Smooth muscle cell (in vitro differentiated cells): ENCODE measurements at regions not wholly inside any gene's neighbourhood (a gene's known extent, or its start where the extent isn't known, plus 50 kb on each side); places are given as distances from the start of the nearest gene placed in this dataset.

Source experiments
- DNase-seq: peaks from one replicate; lab custom pipeline; 2025; ENCODE audit not compliant: unreplicated experiment; lab: John Stamatoyannopoulos, UW
- H2AFZ ChIP-seq: fragments of 200-600 bp; sonication (generic); 2 replicates; pipeline ENCODE4 v1.6.0; 2016; ENCODE audit warnings: antibody characterized with exemption, low read depth, mild to moderate bottlenecking
- H3F3A ChIP-seq: fragments of 200-600 bp; sonication (generic); 2 replicates; pipeline ENCODE4 v1.6.0; 2017; ENCODE audit warnings: antibody characterized with exemption, low read depth
- H3K27ac ChIP-seq: fragments of 200-600 bp; sonication (generic); 2 replicates; pipeline ENCODE4 v1.5.1; 2016; ENCODE audit warnings: low read depth, mild to moderate bottlenecking
- H3K27me3 ChIP-seq: fragments of 200-600 bp; sonication (generic); 2 replicates; pipeline ENCODE4 v1.6.1; 2016; ENCODE audit warnings: low read depth, mild to moderate bottlenecking
- H3K36me3 ChIP-seq: fragments of 200-600 bp; sonication (generic); 2 replicates; pipeline ENCODE4 v1.5.1; 2016; ENCODE audit warnings: low read depth
- H3K4me1 ChIP-seq: fragments of 200-600 bp; sonication (generic); 2 replicates; pipeline ENCODE4 v1.5.1; 2016; ENCODE audit warnings: low read depth
- H3K4me2 ChIP-seq: fragments of 200-600 bp; sonication (generic); 2 replicates; pipeline ENCODE4 v1.6.0; 2016; ENCODE audit warnings: mild to moderate bottlenecking
- H3K4me3 ChIP-seq: fragments of 200-600 bp; sonication (generic); 2 replicates; pipeline ENCODE4 v1.5.1; 2016; ENCODE audit warnings: mild to moderate bottlenecking
- H3K79me2 ChIP-seq: fragments of 200-600 bp; sonication (generic); 2 replicates; pipeline ENCODE4 v1.6.0; 2016; ENCODE audit warnings: low read depth, mild to moderate bottlenecking
- H3K9ac ChIP-seq: fragments of 200-600 bp; sonication (generic); 2 replicates; pipeline ENCODE4 v1.6.0; 2016; ENCODE audit warnings: low read depth
- H3K9me3 ChIP-seq: fragments of 200-600 bp; sonication (generic); replicated peaks from 2 replicates; pipeline ENCODE4 v1.5.1; 2016; ENCODE audit warnings: low read depth
- H4K20me1 ChIP-seq: fragments of 200-600 bp; sonication (generic); 2 replicates; pipeline ENCODE4 v1.6.0; 2016; ENCODE audit warnings: low read depth
- WGBS: methylation state at CpG from one replicate; pipeline ENCODE4 v1.1.7; 2016; ENCODE audit warnings: low lambda C conversion rate; 5-methylcytosine and 5-hydroxymethylcytosine counted together
- TF ChIP-seq, protein P1 (sequence below): fragments of 200-600 bp; sonication (generic); IDR thresholded peaks from 2 replicates; pipeline ENCODE4 v1.5.1; 2017; ENCODE audit warnings: borderline replicate concordance, mild to moderate bottlenecking, antibody characterized with exemption; ENCODE audit not compliant: insufficient read depth, poor library complexity, severe bottlenecking

DNA sequence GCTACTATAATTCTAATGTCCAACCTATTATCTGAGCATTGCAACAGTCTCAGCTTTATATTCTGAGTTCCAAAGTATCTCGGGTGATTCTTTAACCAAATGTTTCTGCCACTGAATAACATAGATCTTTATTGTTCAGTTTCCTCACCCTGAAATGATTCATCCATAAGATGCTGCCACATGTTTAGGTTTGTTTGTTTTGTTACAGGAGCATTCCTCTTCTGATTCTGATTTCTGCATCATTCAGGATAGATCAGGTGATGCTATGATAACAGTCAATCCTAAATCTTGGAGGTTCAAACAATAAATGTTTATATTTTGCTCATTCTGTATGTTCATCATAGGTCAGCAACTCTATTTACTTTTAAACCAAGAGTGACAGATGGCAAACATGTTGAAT is 927.6 kb downstream of the PCDH7 start:
- WGBS: 85% methylated on average over 1 of the region's 1 CpG

DNA sequence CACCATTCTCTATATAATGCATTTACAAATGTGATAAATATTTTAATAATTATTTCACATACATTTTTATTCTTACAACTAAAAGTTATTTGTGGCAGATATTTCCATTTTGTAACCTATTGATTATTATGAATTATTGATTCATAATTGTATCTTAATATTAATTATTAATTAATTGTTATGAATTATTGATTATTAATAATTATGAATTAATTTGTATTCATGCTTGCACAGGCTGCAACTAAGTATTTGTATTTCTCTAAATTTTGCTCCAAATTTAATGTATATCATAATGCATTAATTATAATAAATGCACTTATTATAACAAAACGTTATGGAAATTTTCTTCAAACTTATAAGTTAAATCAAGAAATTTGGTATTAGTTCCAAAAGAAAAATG is 929.7 kb downstream of the PCDH7 start:
- H3K27ac ChIP-seq: no peak overlapping the region
- H3K27me3 ChIP-seq: no peaks in the 10 kb centered on the region
- WGBS: 47% methylated on average over 1 of the region's 1 CpG
- H3K36me3 ChIP-seq: no peaks in the 10 kb centered on the region
- H3K79me2 ChIP-seq: no peaks in the 10 kb centered on the region
- no peak overlapping the region for H3K4me2 ChIP-seq
- TF ChIP-seq, protein P1, sequence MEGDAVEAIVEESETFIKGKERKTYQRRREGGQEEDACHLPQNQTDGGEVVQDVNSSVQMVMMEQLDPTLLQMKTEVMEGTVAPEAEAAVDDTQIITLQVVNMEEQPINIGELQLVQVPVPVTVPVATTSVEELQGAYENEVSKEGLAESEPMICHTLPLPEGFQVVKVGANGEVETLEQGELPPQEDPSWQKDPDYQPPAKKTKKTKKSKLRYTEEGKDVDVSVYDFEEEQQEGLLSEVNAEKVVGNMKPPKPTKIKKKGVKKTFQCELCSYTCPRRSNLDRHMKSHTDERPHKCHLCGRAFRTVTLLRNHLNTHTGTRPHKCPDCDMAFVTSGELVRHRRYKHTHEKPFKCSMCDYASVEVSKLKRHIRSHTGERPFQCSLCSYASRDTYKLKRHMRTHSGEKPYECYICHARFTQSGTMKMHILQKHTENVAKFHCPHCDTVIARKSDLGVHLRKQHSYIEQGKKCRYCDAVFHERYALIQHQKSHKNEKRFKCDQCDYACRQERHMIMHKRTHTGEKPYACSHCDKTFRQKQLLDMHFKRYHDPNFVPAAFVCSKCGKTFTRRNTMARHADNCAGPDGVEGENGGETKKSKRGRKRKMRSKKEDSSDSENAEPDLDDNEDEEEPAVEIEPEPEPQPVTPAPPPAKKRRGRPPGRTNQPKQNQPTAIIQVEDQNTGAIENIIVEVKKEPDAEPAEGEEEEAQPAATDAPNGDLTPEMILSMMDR: no peak
- no peak overlapping the region for H3K9ac ChIP-seq
- H3K4me3 ChIP-seq: no peak overlapping the region
- no peak overlapping the region for H2AFZ ChIP-seq
- H3K4me1 ChIP-seq: no peaks in the 10 kb centered on the region
- no peak for DNase-seq
- H3K9me3 ChIP-seq: no peaks in the 10 kb centered on the region
- H4K20me1 ChIP-seq: no peaks in the 10 kb centered on the region
- H3F3A ChIP-seq: no peaks in the 10 kb centered on the region

More for the DNA sequence above, 927.6 kb downstream of the PCDH7 start:
- Histone ChIP-seq H3K36me3 (no peaks in the 10 kb centered on the region), H3K4me3 (no peak overlapping the region), H3K9ac (no peak overlapping the region), H3F3A (no peaks in the 10 kb centered on the region), H3K4me2 (no peak overlapping the region), H3K9me3 (no peaks in the 10 kb centered on the region), H3K27me3 (no peaks in the 10 kb centered on the region), H3K27ac (no peak overlapping the region), H4K20me1 (no peaks in the 10 kb centered on the region), H3K4me1 (no peaks in the 10 kb centered on the region), H2AFZ (no peak overlapping the region), H3K79me2 (no peaks in the 10 kb centered on the region)
- DNase-seq: no peak
- TF ChIP-seq, protein P1: no peak

DNA sequence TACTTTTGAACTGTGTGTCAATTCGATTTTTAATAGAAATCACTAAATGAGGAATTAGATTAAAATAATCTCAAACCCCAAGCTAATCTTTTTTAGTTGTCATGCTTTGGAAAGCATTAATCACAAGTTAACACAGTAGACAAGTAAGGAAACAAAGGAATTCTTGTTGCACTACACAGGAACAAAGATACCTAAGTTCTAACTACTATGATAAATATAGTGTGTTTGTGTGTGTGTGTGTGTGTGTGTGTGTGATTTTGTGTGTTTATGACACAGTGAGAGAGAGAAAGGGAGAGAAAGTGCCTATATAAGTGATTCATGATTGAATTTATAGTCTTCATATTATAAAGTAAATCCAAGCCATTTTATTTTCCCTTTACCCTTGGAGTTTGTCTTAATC is 931.4 kb downstream of the PCDH7 start:
- H3K36me3 ChIP-seq: no peaks in the 10 kb centered on the region
- WGBS: 73% methylated on average over 1 of the region's 1 CpG
- H3K4me2 ChIP-seq: no peak overlapping the region
- H4K20me1 ChIP-seq: no peaks in the 10 kb centered on the region
- no peaks in the 10 kb centered on the region for H3K79me2 ChIP-seq
- H3K9ac ChIP-seq: no peak overlapping the region
- H3K9me3 ChIP-seq: no peaks in the 10 kb centered on the region
- no peak overlapping the region for H3K27ac ChIP-seq
- H3F3A ChIP-seq: no peaks in the 10 kb centered on the region
- TF ChIP-seq, protein P1: no peak
- H3K4me3 ChIP-seq: no peak overlapping the region
- no peaks in the 10 kb centered on the region for H3K27me3 ChIP-seq
- no peaks in the 10 kb centered on the region for H3K4me1 ChIP-seq
- no peak overlapping the region for H2AFZ ChIP-seq
- no peak for DNase-seq

DNA sequence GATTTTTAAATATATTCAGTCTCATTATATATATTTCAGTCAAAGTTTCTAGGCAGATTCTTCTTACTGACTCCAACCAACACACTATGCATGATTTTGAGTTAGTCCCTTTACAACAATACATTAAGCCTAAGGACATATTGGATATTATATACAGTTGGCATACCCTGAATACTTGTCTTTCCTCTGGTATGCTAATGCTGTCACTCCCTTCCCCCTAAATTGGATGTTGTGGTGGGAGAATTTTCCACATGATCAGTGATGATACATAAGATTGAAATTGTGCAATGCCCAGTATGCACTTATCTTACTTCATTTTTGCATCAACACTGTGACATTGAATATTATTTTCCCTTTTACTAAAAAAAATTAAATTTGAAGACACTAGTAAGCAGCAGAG is 935.2 kb downstream of the PCDH7 start:
- no peak overlapping the region for H3K4me3 ChIP-seq
- H3K4me1 ChIP-seq: no peaks in the 10 kb centered on the region
- no peak for DNase-seq

More for the DNA sequence above, 935.2 kb downstream of the PCDH7 start:
- Histone ChIP-seq H2AFZ (no peak overlapping the region), H3K36me3 (no peaks in the 10 kb centered on the region), H3K9me3 (no peaks in the 10 kb centered on the region), H3K9ac (no peak overlapping the region), H4K20me1 (no peaks in the 10 kb centered on the region), H3K4me2 (no peak overlapping the region), H3K79me2 (no peaks in the 10 kb centered on the region), H3K27ac (no peak overlapping the region), H3K27me3 (no peaks in the 10 kb centered on the region), H3F3A (no peaks in the 10 kb centered on the region)
- TF ChIP-seq, protein P1: no peak
